MM.1S (cell line): ENCODE measurements at regions not wholly inside any gene's neighbourhood (a gene's known extent, or its start where the extent isn't known, plus 50 kb on each side); places are given as distances from the start of the nearest gene placed in this dataset.

Experiments used
- DNase-seq: peaks from one replicate; pipeline ENCODE4 v3.0.0-alpha.2; 2015
- H2AFZ ChIP-seq: fragments of 300-600 bp; sonication (generic); 2 replicates; pipeline ENCODE4 v1.6.0; 2016; ENCODE audit warnings: antibody characterized with exemption, low read length
- H3F3A ChIP-seq: fragments of 300-600 bp; sonication (generic); 2 replicates; pipeline ENCODE4 v1.6.1; 2016; ENCODE audit warnings: mild to moderate bottlenecking, antibody characterized with exemption, low read length, moderate library complexity, mixed read lengths; ENCODE audit not compliant: insufficient read depth
- H3K27ac ChIP-seq: fragments of 300-600 bp; sonication (generic); 2 replicates; pipeline ENCODE4 v1.5.1; 2016; ENCODE audit warnings: mild to moderate bottlenecking, low read length
- H3K27me3 ChIP-seq: fragments of 300-600 bp; sonication (generic); replicated peaks from 2 replicates; pipeline ENCODE4 v1.6.0; 2016; ENCODE audit warnings: low read length; ENCODE audit not compliant: insufficient read depth
- H3K36me3 ChIP-seq: fragments of 300-600 bp; sonication (generic); replicated peaks from 2 replicates; pipeline ENCODE4 v1.6.1; 2016; ENCODE audit warnings: mild to moderate bottlenecking, low read length, mixed read lengths; ENCODE audit not compliant: insufficient read depth
- H3K4me1 ChIP-seq: fragments of 300-600 bp; sonication (generic); 2 replicates; pipeline ENCODE4 v1.6.1; 2016; ENCODE audit warnings: low read length, mixed read lengths
- H3K4me2 ChIP-seq: fragments of 300-600 bp; sonication (generic); 2 replicates; pipeline ENCODE4 v1.6.0; 2016; ENCODE audit warnings: low read depth, low read length
- H3K4me3 ChIP-seq: fragments of 300-600 bp; sonication (generic); 2 replicates; pipeline ENCODE4 v1.5.1; 2016; ENCODE audit warnings: low read length, mixed read lengths
- H3K79me2 ChIP-seq: fragments of 300-600 bp; sonication (generic); 2 replicates; pipeline ENCODE4 v1.6.1; 2016; ENCODE audit warnings: mixed run types, low read length, mixed read lengths
- H3K9ac ChIP-seq: fragments of 300-600 bp; sonication (generic); 2 replicates; pipeline ENCODE4 v1.6.1; 2016; ENCODE audit warnings: low read length, mixed read lengths
- H3K9me2 ChIP-seq: fragments of 300-600 bp; sonication (generic); replicated peaks from 2 replicates; pipeline ENCODE4 v1.6.1; 2016; ENCODE audit warnings: mild to moderate bottlenecking, low read length, mixed read lengths; ENCODE audit not compliant: insufficient read depth
- H3K9me3 ChIP-seq: fragments of 300-600 bp; sonication (generic); replicated peaks from 2 replicates; pipeline ENCODE4 v1.6.1; 2016; ENCODE audit warnings: mild to moderate bottlenecking, low read length, mixed read lengths; ENCODE audit not compliant: insufficient read depth
- H4K20me1 ChIP-seq: fragments of 300-600 bp; sonication (generic); 2 replicates; pipeline ENCODE4 v1.6.1; 2016; ENCODE audit warnings: mild to moderate bottlenecking, low read length, moderate library complexity, mixed read lengths; ENCODE audit not compliant: insufficient read depth
- EZH2 ChIP-seq: fragments of 300-600 bp; sonication (generic); optimal IDR thresholded peaks from 2 replicates; pipeline ENCODE3; 2017; ENCODE audit warnings: low read depth, mild to moderate bottlenecking, antibody characterized with exemption, low read length, mixed read lengths
- EZH2phosphoT487 ChIP-seq: fragments of 300-600 bp; sonication (generic); IDR thresholded peaks from 2 replicates; pipeline ENCODE4 v1.6.1; 2018; ENCODE audit warnings: antibody characterized with exemption, low read length
- TF ChIP-seq, protein P1 (sequence below): fragments of 300-600 bp; sonication (generic); IDR thresholded peaks from 2 replicates; pipeline ENCODE4 v1.5.1; 2016; ENCODE audit warnings: antibody characterized with exemption, low read length, mixed read lengths

GRCh38 chr14:53599221-53599945 lies 357.2 kb downstream of the BMP4 start:
- Histone ChIP-seq H3K9me3 (no peaks in the 10 kb centered on the region), H3K4me2 (no peak overlapping the region), H3K27ac (no peak overlapping the region), H3K36me3 (no peaks in the 10 kb centered on the region), H3K9ac (no peak overlapping the region), H3K4me3 (no peak overlapping the region), H3K4me1 (no peaks in the 10 kb centered on the region), H3K27me3 (no peaks in the 10 kb centered on the region), H4K20me1 (no peaks in the 10 kb centered on the region), H3K9me2 (no peaks in the 10 kb centered on the region), H2AFZ (no peak overlapping the region), H3F3A (no peaks in the 10 kb centered on the region), H3K79me2 (no peaks in the 10 kb centered on the region)
- no peak for TF ChIP-seq EZH2
- TF ChIP-seq, protein P1, sequence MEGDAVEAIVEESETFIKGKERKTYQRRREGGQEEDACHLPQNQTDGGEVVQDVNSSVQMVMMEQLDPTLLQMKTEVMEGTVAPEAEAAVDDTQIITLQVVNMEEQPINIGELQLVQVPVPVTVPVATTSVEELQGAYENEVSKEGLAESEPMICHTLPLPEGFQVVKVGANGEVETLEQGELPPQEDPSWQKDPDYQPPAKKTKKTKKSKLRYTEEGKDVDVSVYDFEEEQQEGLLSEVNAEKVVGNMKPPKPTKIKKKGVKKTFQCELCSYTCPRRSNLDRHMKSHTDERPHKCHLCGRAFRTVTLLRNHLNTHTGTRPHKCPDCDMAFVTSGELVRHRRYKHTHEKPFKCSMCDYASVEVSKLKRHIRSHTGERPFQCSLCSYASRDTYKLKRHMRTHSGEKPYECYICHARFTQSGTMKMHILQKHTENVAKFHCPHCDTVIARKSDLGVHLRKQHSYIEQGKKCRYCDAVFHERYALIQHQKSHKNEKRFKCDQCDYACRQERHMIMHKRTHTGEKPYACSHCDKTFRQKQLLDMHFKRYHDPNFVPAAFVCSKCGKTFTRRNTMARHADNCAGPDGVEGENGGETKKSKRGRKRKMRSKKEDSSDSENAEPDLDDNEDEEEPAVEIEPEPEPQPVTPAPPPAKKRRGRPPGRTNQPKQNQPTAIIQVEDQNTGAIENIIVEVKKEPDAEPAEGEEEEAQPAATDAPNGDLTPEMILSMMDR: no peak
- TF ChIP-seq EZH2phosphoT487: no peak
- DNase-seq: no peak

DNA sequence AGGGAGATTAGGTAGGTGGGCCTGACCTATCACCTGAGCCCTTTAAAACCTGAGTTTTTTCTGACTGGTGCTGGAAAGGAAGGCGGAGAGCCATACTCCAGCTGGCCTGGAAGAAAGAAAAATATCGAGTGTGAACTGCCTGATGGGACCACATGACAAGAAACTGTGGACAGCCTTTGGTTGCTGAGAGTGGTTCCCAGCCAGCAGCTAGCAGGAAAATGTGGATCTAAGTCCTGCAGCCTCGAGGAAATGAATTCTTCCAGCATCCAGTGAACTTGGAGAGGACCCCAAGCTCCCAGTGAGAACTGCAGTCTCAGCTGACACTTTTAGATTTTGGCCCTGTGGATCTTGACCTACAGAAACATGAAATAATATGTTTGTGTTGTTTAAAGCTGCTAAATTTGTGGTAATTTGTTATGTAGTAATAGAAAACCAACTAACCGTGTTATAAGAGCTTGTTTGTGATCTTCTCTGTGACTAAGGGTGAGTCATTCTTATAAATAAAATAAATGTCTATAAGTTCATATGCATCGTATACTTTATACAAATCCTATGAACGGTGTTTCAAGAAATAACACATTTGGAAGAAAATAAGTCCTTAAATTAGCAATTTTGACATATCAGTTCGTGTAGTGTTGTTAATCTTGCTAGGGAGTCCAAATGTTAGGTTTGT lies 359.6 kb downstream of the BMP4 start:
- no peaks in the 10 kb centered on the region for H3F3A ChIP-seq
- H3K79me2 ChIP-seq: no peaks in the 10 kb centered on the region
- H3K9me2 ChIP-seq: no peaks in the 10 kb centered on the region
- H3K9ac ChIP-seq: no peak overlapping the region
- no peak for DNase-seq
- H4K20me1 ChIP-seq: no peaks in the 10 kb centered on the region
- H3K36me3 ChIP-seq: no peaks in the 10 kb centered on the region
- no peaks in the 10 kb centered on the region for H3K4me1 ChIP-seq
- no peaks in the 10 kb centered on the region for H3K27me3 ChIP-seq
- H3K4me2 ChIP-seq: no peak overlapping the region
- no peak overlapping the region for H2AFZ ChIP-seq
- H3K4me3 ChIP-seq: no peak overlapping the region
- no peaks in the 10 kb centered on the region for H3K9me3 ChIP-seq
- H3K27ac ChIP-seq: no peak overlapping the region
- TF ChIP-seq EZH2phosphoT487 (no peak), EZH2 (no peak)
- TF ChIP-seq, protein P1: no peak

- TF ChIP-seq EZH2phosphoT487 (no peak), EZH2 (no peak)
- TF ChIP-seq, protein P1: no peak
- H3K9me3 ChIP-seq: no peaks in the 10 kb centered on the region
- no peaks in the 10 kb centered on the region for H3K27me3 ChIP-seq
These were observed 364.8 kb downstream of the BMP4 start for GRCh38 chr14:53591816-53592215.

More at GRCh38 chr14:53591816-53592215, 364.8 kb downstream of the BMP4 start:
- H3K36me3 ChIP-seq: no peaks in the 10 kb centered on the region
- no peak overlapping the region for H3K4me2 ChIP-seq
- H3K79me2 ChIP-seq: no peaks in the 10 kb centered on the region
- no peak overlapping the region for H3K27ac ChIP-seq
- DNase-seq: no peak
- H3K9ac ChIP-seq: no peak overlapping the region
- H3F3A ChIP-seq: no peaks in the 10 kb centered on the region
- H3K4me3 ChIP-seq: no peak overlapping the region
- no peak overlapping the region for H2AFZ ChIP-seq
- H3K9me2 ChIP-seq: no peaks in the 10 kb centered on the region
- H4K20me1 ChIP-seq: no peaks in the 10 kb centered on the region
- H3K4me1 ChIP-seq: no peaks in the 10 kb centered on the region
